Lower leg skin (tissue), 3 donors: ENCODE measurements at regions not wholly inside any gene's neighbourhood (a gene's known extent, or its start where the extent isn't known, plus 50 kb on each side); places are given as distances from the start of the nearest gene placed in this dataset.

Source experiments
- POLR2A ChIP-seq, 2 donors: fragments of 450-650 bp; IDR thresholded peaks; one replicate each; pipeline ENCODE4 v1.6.1; 2016 to 2017; ENCODE audit warnings: antibody characterized with exemption in 2 of 2, mild to moderate bottlenecking in 1 of 2, moderate library complexity in 1 of 2
- TF ChIP-seq, protein P1 (sequence below), 3 donors: fragments of 450-650 bp; IDR thresholded peaks; one replicate each; pipeline ENCODE4 v1.5.1; 2016; ENCODE audit warnings: antibody characterized with exemption in 3 of 3, mild to moderate bottlenecking in 3 of 3, moderate library complexity in 2 of 3

GRCh38 chr18:75775121-75775520, 347.6 kb upstream of the SMIM21 start:
- TF ChIP-seq, protein P1, sequence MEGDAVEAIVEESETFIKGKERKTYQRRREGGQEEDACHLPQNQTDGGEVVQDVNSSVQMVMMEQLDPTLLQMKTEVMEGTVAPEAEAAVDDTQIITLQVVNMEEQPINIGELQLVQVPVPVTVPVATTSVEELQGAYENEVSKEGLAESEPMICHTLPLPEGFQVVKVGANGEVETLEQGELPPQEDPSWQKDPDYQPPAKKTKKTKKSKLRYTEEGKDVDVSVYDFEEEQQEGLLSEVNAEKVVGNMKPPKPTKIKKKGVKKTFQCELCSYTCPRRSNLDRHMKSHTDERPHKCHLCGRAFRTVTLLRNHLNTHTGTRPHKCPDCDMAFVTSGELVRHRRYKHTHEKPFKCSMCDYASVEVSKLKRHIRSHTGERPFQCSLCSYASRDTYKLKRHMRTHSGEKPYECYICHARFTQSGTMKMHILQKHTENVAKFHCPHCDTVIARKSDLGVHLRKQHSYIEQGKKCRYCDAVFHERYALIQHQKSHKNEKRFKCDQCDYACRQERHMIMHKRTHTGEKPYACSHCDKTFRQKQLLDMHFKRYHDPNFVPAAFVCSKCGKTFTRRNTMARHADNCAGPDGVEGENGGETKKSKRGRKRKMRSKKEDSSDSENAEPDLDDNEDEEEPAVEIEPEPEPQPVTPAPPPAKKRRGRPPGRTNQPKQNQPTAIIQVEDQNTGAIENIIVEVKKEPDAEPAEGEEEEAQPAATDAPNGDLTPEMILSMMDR (IDR thresholded peaks at IDR 0.05), result no peak
- TF ChIP-seq POLR2A (IDR thresholded peaks at IDR 0.05), result no peak
